ENCODE measurements at regions not wholly inside any gene's neighbourhood (a gene's known extent, or its start where the extent isn't known, plus 50 kb on each side); places are given as distances from the start of the nearest gene placed in this dataset.

DNA sequence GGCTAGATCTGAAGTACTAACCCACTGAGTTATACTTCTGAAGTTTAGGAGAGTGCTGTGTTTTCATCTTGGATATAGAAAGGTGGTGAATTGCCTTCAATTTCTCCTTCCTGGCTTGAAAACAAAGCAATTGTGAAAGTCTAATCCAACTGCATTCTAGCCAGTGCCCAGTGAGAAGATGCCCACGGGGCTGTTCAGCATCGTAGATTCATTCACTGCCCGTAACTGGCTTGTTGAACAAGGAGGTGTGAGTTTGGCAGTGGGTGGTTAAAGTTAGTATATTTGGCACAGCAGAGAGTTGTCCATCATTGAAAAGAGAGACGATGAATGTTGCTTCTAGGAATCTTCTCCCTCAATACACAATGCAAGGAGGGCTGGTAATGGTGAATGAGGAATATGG, 82.3 kb upstream of the RND3 start:
- TF ChIP-seq, protein P1, sequence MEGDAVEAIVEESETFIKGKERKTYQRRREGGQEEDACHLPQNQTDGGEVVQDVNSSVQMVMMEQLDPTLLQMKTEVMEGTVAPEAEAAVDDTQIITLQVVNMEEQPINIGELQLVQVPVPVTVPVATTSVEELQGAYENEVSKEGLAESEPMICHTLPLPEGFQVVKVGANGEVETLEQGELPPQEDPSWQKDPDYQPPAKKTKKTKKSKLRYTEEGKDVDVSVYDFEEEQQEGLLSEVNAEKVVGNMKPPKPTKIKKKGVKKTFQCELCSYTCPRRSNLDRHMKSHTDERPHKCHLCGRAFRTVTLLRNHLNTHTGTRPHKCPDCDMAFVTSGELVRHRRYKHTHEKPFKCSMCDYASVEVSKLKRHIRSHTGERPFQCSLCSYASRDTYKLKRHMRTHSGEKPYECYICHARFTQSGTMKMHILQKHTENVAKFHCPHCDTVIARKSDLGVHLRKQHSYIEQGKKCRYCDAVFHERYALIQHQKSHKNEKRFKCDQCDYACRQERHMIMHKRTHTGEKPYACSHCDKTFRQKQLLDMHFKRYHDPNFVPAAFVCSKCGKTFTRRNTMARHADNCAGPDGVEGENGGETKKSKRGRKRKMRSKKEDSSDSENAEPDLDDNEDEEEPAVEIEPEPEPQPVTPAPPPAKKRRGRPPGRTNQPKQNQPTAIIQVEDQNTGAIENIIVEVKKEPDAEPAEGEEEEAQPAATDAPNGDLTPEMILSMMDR (IDR thresholded peaks at IDR 0.05; ENCODE audit: low read depth, low read length), result no peak
- no peak for TF ChIP-seq MAX (IDR thresholded peaks at IDR 0.05; ENCODE audit: low read depth, low read length)

Data from NB4 (cell line).